Heart left ventricle (tissue), 16 donors: ENCODE measurements at regions not wholly inside any gene's neighbourhood (a gene's known extent, or its start where the extent isn't known, plus 50 kb on each side); places are given as distances from the start of the nearest gene placed in this dataset.
"Not testable (repeated sequence)": the region's sequence is repeated elsewhere in the genome, so short reads cannot be mapped to it uniquely, and the experiment has no call there.

Experiments used
- ATAC-seq, 4 donors: fragments of 200-7000 bp; cut with Tn5 transposase; one replicate each; pipeline ENCODE4 v1.9.1; 2020 to 2022; ENCODE audit warnings: moderate library complexity in 4 of 4, mild to moderate bottlenecking in 3 of 4, moderate number of reproducible peaks in 1 of 4
- DNase-seq, 5 donors: peaks; one replicate each; pipeline ENCODE4 v3.0.0-alpha.2; 2020
- H3K27ac ChIP-seq, 12 donors: fragments of 200-600 bp; sonication (generic) in 4 of 12; one replicate each; pipeline versions ENCODE4 v1.5.0 to v1.8.0; 2016 to 2022; ENCODE audit warnings: mild to moderate bottlenecking in 2 of 12
- H3K27me3 ChIP-seq, 9 donors: fragments of 200-600 bp; sonication (generic) in 2 of 9; one replicate each; pipeline versions ENCODE4 v1.5.1 to v1.8.0; 2016 to 2022; ENCODE audit warnings: mild to moderate bottlenecking in 3 of 9
- H3K36me3 ChIP-seq, 9 donors: fragments of 200-600 bp; sonication (generic) in 2 of 9; one replicate each; pipeline versions ENCODE4 v1.5.0 to v1.8.0; 2018 to 2022; ENCODE audit warnings: mild to moderate bottlenecking in 2 of 9
- H3K4me1 ChIP-seq, 12 donors: fragments of 200-600 bp; sonication (generic) in 4 of 12; one replicate each; pipeline versions ENCODE4 v1.5.0 to v1.8.0; 2016 to 2022; ENCODE audit warnings: mild to moderate bottlenecking in 3 of 12
- H3K4me3 ChIP-seq, 12 donors: fragments of 200-600 bp; sonication (generic) in 4 of 12; one replicate each; pipeline versions ENCODE4 v1.5.0 to v1.8.0; 2017 to 2022; ENCODE audit warnings: mild to moderate bottlenecking in 9 of 12, moderate library complexity in 4 of 12
- H3K9me3 ChIP-seq, 12 donors: fragments of 200-600 bp; sonication (generic) in 4 of 12; one replicate each; pipeline versions ENCODE4 v1.5.0 to v1.8.0; 2016 to 2022; ENCODE audit warnings: mild to moderate bottlenecking in 1 of 12
- POLR2A ChIP-seq, 2 donors: fragments of 450-650 bp; IDR thresholded peaks; one replicate each; pipeline ENCODE4 v1.6.1; 2017; ENCODE audit warnings: antibody characterized with exemption in 2 of 2, mild to moderate bottlenecking in 2 of 2, moderate library complexity in 2 of 2
- WGBS, 4 donors: extraction: QIAGEN DNeasy Blood & Tissue Kit in 2 of 4; methylation state at CpG; one replicate each; pipeline versions ENCODE4 v1.1.5 to v1.1.7; 2013 to 2018; 5-methylcytosine and 5-hydroxymethylcytosine counted together
- intact Hi-C, 10 donors: fragments of 100-400 bp; cut with DNase I; formaldehyde crosslinking; loops; one replicate each; pipeline versions ENCODE4 v1.11.1 to v1.14.2; 2022
- TF ChIP-seq, protein P1 (sequence below), 12 donors: fragments of 200-600 bp; sonication (generic) in 4 of 12; IDR thresholded peaks; one replicate each; pipeline versions ENCODE4 v1.5.0 to v1.8.0; 2018 to 2022; ENCODE audit warnings: antibody characterized with exemption in 12 of 12, mild to moderate bottlenecking in 5 of 12
- donor health status: ischemic (EF 13 %, LVEDD 7.1; RV severe dilation, severe dysfunction).
- donor health status: healthy with polysubstance abuse.
- donor health status: DM: no; HTN: yes; CAD: no.
- donor health status: DM: no; HTN: no; CAD: no.
- donor health status: ischemic (EF 25% LVEDD 6.9; RV normal size, moderate dysfunction).
- donor health status: ischemic (EF 25% LVEDD 5.7; RV mildly dilated, moderate dysfunction).
- donor health status: healthy.
- donor health status: DM: yes; HTN: yes; CAD: no.
- donor health status: ischemic (EF 35%, LVEDD 5.7; RV mildly dilated, moderate dysfunction).
- donor health status: nonischemic (EF 11% LVEDD 7.7; RV severe dilation, severe dysfunction).
- donor health status: DM: yes; HTN: yes; CAD: no.
- donor health status: PGD.
- donor health status: ischemic (EF 29% LVEDD 5.4; RV normal size, mild dysfunction).
- donor health status: nonischemic (EF 23%, LVEDD 6.1; RV moderate dilation, normal function).

DNA sequence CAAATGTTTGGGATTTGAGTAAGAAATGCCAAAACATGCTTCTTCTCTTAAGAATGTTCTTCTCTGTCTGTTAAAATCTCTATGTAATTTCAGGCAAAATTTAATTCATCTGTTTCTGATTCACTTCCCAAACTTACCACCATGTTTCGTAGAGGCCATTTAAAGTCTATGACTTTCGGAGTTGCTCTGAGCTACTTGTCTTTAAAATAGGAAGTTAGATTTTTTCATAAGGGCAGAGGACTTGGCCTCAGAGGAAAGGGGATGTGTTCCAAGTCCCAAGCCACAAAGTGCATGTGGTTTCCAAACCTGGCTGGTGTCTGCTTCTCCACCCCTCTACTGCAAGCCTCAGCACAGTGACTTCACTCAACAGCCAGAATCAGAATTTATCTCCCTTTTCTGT is 111.3 kb upstream of the ADRA1B start:
- H3K4me1 ChIP-seq, result peaks cover 0 to 25% (median 0%) of the 10 kb centered on the region in 12 donors
- peaks cover 0 to 10% (median 0%) of the 10 kb centered on the region in 12 donors for H3K9me3 ChIP-seq
- TF ChIP-seq, protein P1, sequence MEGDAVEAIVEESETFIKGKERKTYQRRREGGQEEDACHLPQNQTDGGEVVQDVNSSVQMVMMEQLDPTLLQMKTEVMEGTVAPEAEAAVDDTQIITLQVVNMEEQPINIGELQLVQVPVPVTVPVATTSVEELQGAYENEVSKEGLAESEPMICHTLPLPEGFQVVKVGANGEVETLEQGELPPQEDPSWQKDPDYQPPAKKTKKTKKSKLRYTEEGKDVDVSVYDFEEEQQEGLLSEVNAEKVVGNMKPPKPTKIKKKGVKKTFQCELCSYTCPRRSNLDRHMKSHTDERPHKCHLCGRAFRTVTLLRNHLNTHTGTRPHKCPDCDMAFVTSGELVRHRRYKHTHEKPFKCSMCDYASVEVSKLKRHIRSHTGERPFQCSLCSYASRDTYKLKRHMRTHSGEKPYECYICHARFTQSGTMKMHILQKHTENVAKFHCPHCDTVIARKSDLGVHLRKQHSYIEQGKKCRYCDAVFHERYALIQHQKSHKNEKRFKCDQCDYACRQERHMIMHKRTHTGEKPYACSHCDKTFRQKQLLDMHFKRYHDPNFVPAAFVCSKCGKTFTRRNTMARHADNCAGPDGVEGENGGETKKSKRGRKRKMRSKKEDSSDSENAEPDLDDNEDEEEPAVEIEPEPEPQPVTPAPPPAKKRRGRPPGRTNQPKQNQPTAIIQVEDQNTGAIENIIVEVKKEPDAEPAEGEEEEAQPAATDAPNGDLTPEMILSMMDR (IDR thresholded peaks at IDR 0.05), result no peak
- TF ChIP-seq POLR2A (IDR thresholded peaks at IDR 0.05), result no peak
- H3K4me3 ChIP-seq, result no peak overlapping the region
- H3K27me3 ChIP-seq, result no peaks in the 10 kb centered on the region
- DNase-seq (peak in 3 of 5 donors; percentile 18 to 61 (median 50)), ATAC-seq (peak; percentile 64 to 88 (median 79))
- peak overlapping the region in 3 of 12 donors; percentile 23 to 53 (median 25) for H3K27ac ChIP-seq
- no peaks in the 10 kb centered on the region for H3K36me3 ChIP-seq
- WGBS, 4 donors, result 61 to 67% (median 63%) methylated on average over 2 of the region's 2 CpGs
- intact Hi-C loops, result no loop called here

DNA sequence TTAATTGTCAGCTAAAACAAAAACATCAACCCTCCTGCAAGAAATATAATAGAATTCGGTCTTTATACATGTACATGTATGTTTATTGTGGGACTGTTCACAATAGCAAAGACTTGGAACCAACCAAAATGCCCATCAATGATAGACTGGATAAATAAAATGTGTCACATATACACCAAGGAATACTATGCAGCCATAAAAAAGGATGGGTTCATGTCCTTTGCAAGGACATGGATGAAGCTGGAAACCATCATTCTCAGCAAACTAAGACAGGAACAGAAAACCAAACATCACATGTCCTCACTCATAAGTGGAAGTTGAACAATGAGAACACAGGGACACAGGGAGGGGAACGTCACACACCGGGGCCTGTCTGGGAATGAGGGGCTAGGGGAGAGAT is 109.1 kb upstream of the ADRA1B start:
- H3K4me1 ChIP-seq, result peaks cover 0 to 25% (median 0%) of the 10 kb centered on the region in 12 donors
- DNase-seq, H3K36me3 ChIP-seq, H3K4me3 ChIP-seq, H3K27ac ChIP-seq, H3K9me3 ChIP-seq, ATAC-seq, H3K27me3 ChIP-seq, intact Hi-C loops: not testable (repeated sequence)
- 92 to 98% (median 95%) methylated on average over 3 of the region's 3 CpGs for WGBS, 4 donors

DNA sequence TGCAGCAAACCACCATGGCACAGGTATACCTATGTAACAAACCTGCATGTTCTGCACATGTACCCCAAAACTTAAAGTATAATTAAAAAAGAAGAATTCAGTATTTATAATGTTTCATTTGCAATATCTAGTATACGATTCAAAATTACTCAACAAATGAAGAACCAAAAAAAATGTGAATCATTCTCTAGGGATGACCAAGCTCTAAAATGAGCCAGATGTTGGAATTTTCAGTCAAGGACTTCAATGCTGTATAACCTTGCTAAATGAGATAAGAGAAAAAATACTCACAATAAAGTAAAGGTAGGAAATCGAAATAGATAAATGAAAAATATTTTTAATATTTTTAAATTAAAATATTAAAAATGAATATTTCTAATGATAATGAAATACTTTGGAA is 108.7 kb upstream of the ADRA1B start:
- DNase-seq, result no peak
- WGBS, 4 donors, result 69 to 79% (median 72%) methylated on average over 2 of the region's 2 CpGs

DNA sequence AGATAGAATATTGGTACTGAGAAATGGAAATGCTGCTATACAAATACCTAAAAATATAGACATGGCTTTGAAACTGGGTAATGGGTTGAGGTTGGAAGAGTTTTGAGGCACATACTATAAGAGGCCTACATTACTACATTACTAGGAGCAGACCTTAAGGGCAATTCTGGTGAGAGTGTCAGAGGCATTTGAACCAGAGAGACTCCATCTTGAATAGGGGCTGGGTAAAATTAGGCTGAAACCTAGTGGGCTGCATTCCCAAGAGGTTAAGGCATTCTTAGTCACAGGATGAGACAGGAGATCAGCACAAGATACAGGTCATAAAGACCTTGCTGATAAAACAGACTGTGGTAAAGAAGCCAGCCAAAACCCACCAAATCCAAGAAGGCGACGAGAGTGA is 104.6 kb upstream of the ADRA1B start:
- WGBS, 4 donors, result 62 to 86% (median 75%) methylated on average over 2 of the region's 2 CpGs
- no peak for DNase-seq
- ATAC-seq, result no peak
- TF ChIP-seq, protein P1 (IDR thresholded peaks at IDR 0.05), result no peak
- TF ChIP-seq POLR2A (IDR thresholded peaks at IDR 0.05), result no peak
- no peaks in the 10 kb centered on the region for H3K4me1 ChIP-seq
- no peak overlapping the region for H3K4me3 ChIP-seq
- H3K27ac ChIP-seq, result no peak overlapping the region
- peaks cover 0 to 5% (median 0%) of the 10 kb centered on the region in 12 donors for H3K9me3 ChIP-seq
- intact Hi-C loops, result no loop called here
- H3K27me3 ChIP-seq, result no peaks in the 10 kb centered on the region
- H3K36me3 ChIP-seq, result no peaks in the 10 kb centered on the region

More for the DNA sequence above, 108.7 kb upstream of the ADRA1B start:
- Histone ChIP-seq H3K4me3 (no peak overlapping the region), H3K36me3 (no peaks in the 10 kb centered on the region), H3K27me3 (no peaks in the 10 kb centered on the region), H3K4me1 (peaks cover 0 to 25% (median 0%) of the 10 kb centered on the region in 12 donors), H3K27ac (no peak overlapping the region), H3K9me3 (peaks cover 0 to 10% (median 2%) of the 10 kb centered on the region in 12 donors)
- intact Hi-C loops, result no loop called here
- no peak for ATAC-seq
- no peak for TF ChIP-seq POLR2A (IDR thresholded peaks at IDR 0.05)
- TF ChIP-seq, protein P1 (IDR thresholded peaks at IDR 0.05), result no peak

DNA sequence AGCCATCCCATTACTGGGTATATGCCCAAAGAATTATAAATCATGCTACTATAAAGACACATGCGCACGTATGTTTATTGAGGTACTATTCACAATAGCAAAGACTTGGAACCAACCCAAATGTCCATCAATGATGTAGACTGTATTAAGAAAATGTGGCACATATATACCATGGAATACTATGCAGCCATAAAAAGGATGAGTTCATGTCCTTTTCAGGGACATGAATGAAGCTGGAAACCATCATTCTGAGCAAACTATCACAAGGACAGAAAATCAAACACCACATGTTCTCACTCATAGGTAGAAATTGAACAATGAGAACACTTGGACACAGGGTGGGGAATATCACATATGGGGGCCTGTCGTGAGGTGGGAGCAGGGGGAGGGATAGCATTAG is 103.5 kb upstream of the ADRA1B start:
- ATAC-seq, H3K4me1 ChIP-seq, H3K36me3 ChIP-seq, DNase-seq, H3K4me3 ChIP-seq, H3K27ac ChIP-seq, intact Hi-C loops, H3K27me3 ChIP-seq, H3K9me3 ChIP-seq: not testable (repeated sequence)
- WGBS, 4 donors, result 91 to 95% (median 93%) methylated on average over 3 of the region's 3 CpGs
